Glutamatergic neuron (in vitro differentiated cells): ENCODE measurements at regions not wholly inside any gene's neighbourhood (a gene's known extent, or its start where the extent isn't known, plus 50 kb on each side); places are given as distances from the start of the nearest gene placed in this dataset.

Experiments
- DNase-seq: peaks from one replicate; pipeline ENCODE4 v3.0.0; 2022
- H3K27ac Mint-ChIP-seq: one replicate; pipeline ENCODE4 v1.8.0; 2020; ENCODE audit warnings: mild to moderate bottlenecking, mixed read lengths, inconsistent platforms; ENCODE audit not compliant: unreplicated experiment
- H3K27me3 Mint-ChIP-seq: one replicate; pipeline ENCODE4 v1.8.0; 2020; ENCODE audit warnings: mild to moderate bottlenecking, moderate library complexity, mixed read lengths, inconsistent platforms; ENCODE audit not compliant: unreplicated experiment
- H3K36me3 Mint-ChIP-seq: one replicate; pipeline ENCODE4 v1.8.0; 2020; ENCODE audit warnings: mild to moderate bottlenecking, mixed read lengths, inconsistent platforms; ENCODE audit not compliant: unreplicated experiment
- H3K4me1 Mint-ChIP-seq: one replicate; pipeline ENCODE4 v1.8.0; 2020; ENCODE audit warnings: mild to moderate bottlenecking, low read depth, mixed read lengths, inconsistent platforms; ENCODE audit not compliant: unreplicated experiment
- H3K4me3 Mint-ChIP-seq: one replicate; pipeline ENCODE4 v1.8.0; 2020; ENCODE audit warnings: mild to moderate bottlenecking, mixed read lengths, inconsistent platforms; ENCODE audit not compliant: unreplicated experiment
- H3K9me3 Mint-ChIP-seq: one replicate; pipeline ENCODE4 v1.8.0; 2020; ENCODE audit warnings: mild to moderate bottlenecking, moderate library complexity, mixed read lengths, inconsistent platforms; ENCODE audit not compliant: unreplicated experiment
- TF ChIP-seq, protein P1 (sequence below): fragments of 200-600 bp; sonication (generic); IDR thresholded peaks from one replicate; pipeline ENCODE4 v1.5.0; 2021; ENCODE audit not compliant: partially characterized antibody, unreplicated experiment

DNA sequence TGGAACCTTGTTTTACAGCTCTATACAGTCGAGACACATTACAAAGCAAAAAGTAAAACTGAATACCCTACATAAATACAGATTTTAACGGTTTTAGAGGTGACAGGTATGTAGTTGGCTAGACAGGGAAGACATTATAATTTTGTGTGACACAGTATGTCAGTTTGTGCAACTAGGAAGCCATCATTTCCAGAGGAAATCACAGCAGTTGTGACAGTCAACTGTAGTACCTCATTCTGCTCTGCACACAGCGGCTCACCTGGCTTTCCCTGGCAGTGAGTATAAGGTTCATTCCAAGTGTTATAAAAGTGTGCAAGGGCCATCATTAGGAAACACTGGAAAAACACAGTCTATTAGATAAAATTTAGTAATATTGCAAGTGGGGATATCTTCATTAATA, 501.6 kb upstream of the PHF14 start:
- no peak for DNase-seq
- TF ChIP-seq, protein P1, sequence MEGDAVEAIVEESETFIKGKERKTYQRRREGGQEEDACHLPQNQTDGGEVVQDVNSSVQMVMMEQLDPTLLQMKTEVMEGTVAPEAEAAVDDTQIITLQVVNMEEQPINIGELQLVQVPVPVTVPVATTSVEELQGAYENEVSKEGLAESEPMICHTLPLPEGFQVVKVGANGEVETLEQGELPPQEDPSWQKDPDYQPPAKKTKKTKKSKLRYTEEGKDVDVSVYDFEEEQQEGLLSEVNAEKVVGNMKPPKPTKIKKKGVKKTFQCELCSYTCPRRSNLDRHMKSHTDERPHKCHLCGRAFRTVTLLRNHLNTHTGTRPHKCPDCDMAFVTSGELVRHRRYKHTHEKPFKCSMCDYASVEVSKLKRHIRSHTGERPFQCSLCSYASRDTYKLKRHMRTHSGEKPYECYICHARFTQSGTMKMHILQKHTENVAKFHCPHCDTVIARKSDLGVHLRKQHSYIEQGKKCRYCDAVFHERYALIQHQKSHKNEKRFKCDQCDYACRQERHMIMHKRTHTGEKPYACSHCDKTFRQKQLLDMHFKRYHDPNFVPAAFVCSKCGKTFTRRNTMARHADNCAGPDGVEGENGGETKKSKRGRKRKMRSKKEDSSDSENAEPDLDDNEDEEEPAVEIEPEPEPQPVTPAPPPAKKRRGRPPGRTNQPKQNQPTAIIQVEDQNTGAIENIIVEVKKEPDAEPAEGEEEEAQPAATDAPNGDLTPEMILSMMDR = no peak
- H3K27me3 Mint-ChIP-seq = no peaks in the 10 kb centered on the region
- no peak overlapping the region for H3K27ac Mint-ChIP-seq
- no peaks in the 10 kb centered on the region for H3K4me1 Mint-ChIP-seq
- no peaks in the 10 kb centered on the region for H3K36me3 Mint-ChIP-seq
- no peak overlapping the region for H3K4me3 Mint-ChIP-seq
- no peaks in the 10 kb centered on the region for H3K9me3 Mint-ChIP-seq

DNA sequence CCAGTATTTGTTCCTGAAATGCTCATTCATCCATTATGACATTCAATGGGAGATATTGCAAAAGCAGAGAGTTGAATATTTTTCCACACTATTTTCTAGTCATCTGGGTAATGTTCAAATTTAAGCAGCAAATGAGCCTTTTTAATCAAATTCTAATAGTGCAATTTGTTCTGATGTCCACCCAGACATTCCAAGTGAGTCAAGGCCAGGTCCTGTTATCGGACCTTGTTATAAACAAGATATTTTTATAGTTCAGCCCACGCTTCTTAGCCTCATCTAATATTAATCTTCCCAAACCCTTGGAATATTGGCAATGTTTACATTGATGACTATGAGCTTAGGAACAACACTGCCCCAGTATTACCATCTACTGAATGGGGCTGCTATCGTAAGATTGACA, 500.1 kb upstream of the PHF14 start:
- no peaks in the 10 kb centered on the region for H3K9me3 Mint-ChIP-seq
- TF ChIP-seq, protein P1 = no peak
- DNase-seq = no peak
- no peak overlapping the region for H3K4me3 Mint-ChIP-seq
- H3K36me3 Mint-ChIP-seq = no peaks in the 10 kb centered on the region
- H3K4me1 Mint-ChIP-seq = no peaks in the 10 kb centered on the region
- no peaks in the 10 kb centered on the region for H3K27me3 Mint-ChIP-seq
- no peak overlapping the region for H3K27ac Mint-ChIP-seq

DNA sequence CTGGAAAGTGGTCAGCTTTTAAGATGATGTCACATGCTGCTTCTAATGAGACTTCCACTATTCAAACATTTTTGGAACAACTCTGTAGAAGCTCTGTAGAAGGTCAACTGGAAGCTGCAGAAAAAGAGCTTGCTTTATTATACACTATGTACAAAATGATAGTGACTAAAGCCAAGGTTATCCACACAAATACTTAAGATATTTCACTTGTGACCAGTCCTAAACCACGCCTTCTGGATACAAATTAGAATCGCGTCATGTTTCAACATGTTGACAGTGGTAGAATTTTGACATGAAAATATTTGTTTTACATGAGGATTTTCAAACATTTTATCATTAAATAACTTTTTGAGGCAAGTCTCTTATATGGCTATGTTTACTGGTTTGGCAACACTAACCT, 499.6 kb upstream of the PHF14 start:
- Mint-ChIP-seq H3K9me3 (no peaks in the 10 kb centered on the region), H3K27ac (no peak overlapping the region), H3K27me3 (no peaks in the 10 kb centered on the region), H3K36me3 (no peaks in the 10 kb centered on the region), H3K4me1 (no peaks in the 10 kb centered on the region), H3K4me3 (no peak overlapping the region)
- TF ChIP-seq, protein P1 = no peak
- DNase-seq = no peak

DNA sequence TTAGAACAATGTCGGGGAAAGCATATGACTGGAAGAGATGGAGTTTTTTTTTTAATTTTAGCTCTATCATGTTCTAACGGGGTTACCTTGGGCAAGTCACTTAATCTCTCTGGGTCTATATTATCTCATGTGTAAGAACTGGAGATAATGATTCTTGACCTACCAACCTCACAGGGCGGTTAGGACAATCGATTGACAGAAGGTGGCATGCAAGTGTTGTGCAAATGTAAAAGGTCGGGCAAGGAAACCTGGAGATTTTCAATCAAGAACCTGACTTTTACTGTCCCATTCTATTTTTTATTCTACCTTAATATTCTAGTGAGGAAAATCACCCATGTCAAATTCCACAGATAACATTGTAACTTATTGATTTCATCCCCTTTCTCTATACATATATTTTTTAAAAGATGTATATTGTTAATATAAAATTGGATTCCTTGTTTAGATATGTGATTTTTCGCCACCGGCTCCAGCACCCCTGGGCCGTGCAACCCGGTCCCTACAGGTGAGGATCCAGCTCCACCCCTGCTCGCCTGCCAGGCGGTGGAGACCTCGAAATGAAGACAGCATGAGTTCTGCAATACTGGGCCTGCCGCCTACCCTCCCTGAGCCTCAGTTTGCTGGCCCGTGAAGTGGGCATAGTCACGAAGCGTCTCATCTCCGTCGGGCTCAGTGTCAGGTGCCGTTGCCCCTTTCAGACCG, 497.6 kb upstream of the PHF14 start:
- no peaks in the 10 kb centered on the region for H3K36me3 Mint-ChIP-seq
- H3K4me3 Mint-ChIP-seq = no peak overlapping the region
- no peaks in the 10 kb centered on the region for H3K27me3 Mint-ChIP-seq
- DNase-seq = no peak
- H3K9me3 Mint-ChIP-seq = no peaks in the 10 kb centered on the region
- no peaks in the 10 kb centered on the region for H3K4me1 Mint-ChIP-seq
- no peak overlapping the region for H3K27ac Mint-ChIP-seq
- TF ChIP-seq, protein P1 = no peak

DNA sequence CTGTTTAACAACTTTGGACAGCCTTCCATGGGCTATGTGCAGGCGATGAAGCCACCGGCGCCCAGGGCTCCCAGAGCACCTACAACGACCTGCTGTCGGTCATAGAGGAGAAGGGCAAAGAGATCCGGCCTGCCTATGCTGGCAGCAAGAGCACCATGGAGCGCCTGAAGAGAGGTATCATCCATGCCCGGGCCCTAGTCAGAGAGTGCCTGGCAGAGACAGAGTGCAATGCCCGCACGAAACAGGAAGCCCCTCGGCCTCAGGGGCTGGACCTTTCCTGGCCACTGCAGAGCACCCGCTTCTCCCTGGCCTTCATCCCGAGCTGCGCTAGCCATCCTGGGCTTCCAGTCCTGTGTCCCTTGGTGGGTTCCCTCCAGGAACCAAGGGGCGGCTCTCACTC, 497.0 kb upstream of the PHF14 start:
- TF ChIP-seq, protein P1 = no peak

More for the DNA sequence above, 497.0 kb upstream of the PHF14 start:
- H3K27me3 Mint-ChIP-seq = no peaks in the 10 kb centered on the region
- H3K36me3 Mint-ChIP-seq = no peaks in the 10 kb centered on the region
- H3K27ac Mint-ChIP-seq = no peak overlapping the region
- no peaks in the 10 kb centered on the region for H3K4me1 Mint-ChIP-seq
- no peak for DNase-seq
- H3K9me3 Mint-ChIP-seq = no peaks in the 10 kb centered on the region
- H3K4me3 Mint-ChIP-seq = no peak overlapping the region
